ENCODE measurements at regions not wholly inside any gene's neighbourhood (a gene's known extent, or its start where the extent isn't known, plus 50 kb on each side); places are given as distances from the start of the nearest gene placed in this dataset.

GRCh38 chr1:36687312-36687711, 204.6 kb upstream of the CSF3R start:
- intact Hi-C loops (cut with DNase I) = no loop called here
- no peaks in the 10 kb centered on the region for H3K4me1 ChIP-seq
- DNase-seq = no peak
- H3K27me3 ChIP-seq (ENCODE audit: low read depth) = peaks cover 14% of the 10 kb centered on the region
- H3K4me3 ChIP-seq = no peak overlapping the region
- no peak for ATAC-seq
- no peak for TF ChIP-seq CTCF (IDR thresholded peaks at IDR 0.05)
- no peak overlapping the region for H3K27ac ChIP-seq
- no peaks in the 10 kb centered on the region for H3K9me3 ChIP-seq
- H3K36me3 ChIP-seq = no peaks in the 10 kb centered on the region

- H3K9me3 ChIP-seq = no peaks in the 10 kb centered on the region
- H3K4me3 ChIP-seq = no peak overlapping the region
- peaks cover 38% of the 10 kb centered on the region for H3K27me3 ChIP-seq (ENCODE audit: low read depth)
- H3K4me1 ChIP-seq = no peaks in the 10 kb centered on the region
- no peaks in the 10 kb centered on the region for H3K36me3 ChIP-seq
- DNase-seq (no peak), ATAC-seq (no peak)
- intact Hi-C loops (cut with DNase I) = no loop called here
- TF ChIP-seq CTCF (IDR thresholded peaks at IDR 0.05) = no peak
- no peak overlapping the region for H3K27ac ChIP-seq
Measured at GRCh38 chr1:36675931-36676562, 193.3 kb upstream of the CSF3R start.

GRCh38 chr1:36675106-36675505, 192.4 kb upstream of the CSF3R start:
- Histone ChIP-seq H3K4me1 (no peaks in the 10 kb centered on the region), H3K27ac (no peak overlapping the region), H3K27me3 (ENCODE audit: low read depth) (peaks cover 45% of the 10 kb centered on the region), H3K4me3 (no peak overlapping the region), H3K9me3 (no peaks in the 10 kb centered on the region), H3K36me3 (no peaks in the 10 kb centered on the region)
- DNase-seq (no peak), ATAC-seq (no peak)
- TF ChIP-seq CTCF (IDR thresholded peaks at IDR 0.05) = no peak
- intact Hi-C loops (cut with DNase I) = no loop called here

GRCh38 chr1:36673202-36673601, 190.5 kb upstream of the CSF3R start:
- intact Hi-C loops (cut with DNase I) = no loop called here
- TF ChIP-seq CTCF (IDR thresholded peaks at IDR 0.05) = no peak
- Histone ChIP-seq H3K27ac (no peak overlapping the region), H3K4me3 (no peak overlapping the region), H3K27me3 (ENCODE audit: low read depth) (peaks cover 54% of the 10 kb centered on the region), H3K36me3 (no peaks in the 10 kb centered on the region), H3K4me1 (no peaks in the 10 kb centered on the region), H3K9me3 (no peaks in the 10 kb centered on the region)
- ATAC-seq = no peak
- DNase-seq = no peak

GRCh38 chr1:36669262-36669661, 186.5 kb upstream of the CSF3R start:
- Histone ChIP-seq H3K4me1 (no peaks in the 10 kb centered on the region), H3K36me3 (no peaks in the 10 kb centered on the region), H3K4me3 (no peak overlapping the region), H3K27me3 (ENCODE audit: low read depth) (peaks cover 45% of the 10 kb centered on the region), H3K27ac (no peak overlapping the region), H3K9me3 (no peaks in the 10 kb centered on the region)
- intact Hi-C loops (cut with DNase I) = no loop called here
- no peak for DNase-seq
- no peak for ATAC-seq
- TF ChIP-seq CTCF (IDR thresholded peaks at IDR 0.05) = no peak

Data from lower lobe of right lung (tissue), 2 donors.